T-cell (primary cell): ENCODE measurements at regions not wholly inside any gene's neighbourhood (a gene's known extent, or its start where the extent isn't known, plus 50 kb on each side); places are given as distances from the start of the nearest gene placed in this dataset.

Source experiments
- ATAC-seq, 4 experiments: fragments of 200-7000 bp in 3 of 4; fragments of 150-1000 bp in 1 of 4; cut with Tn5 transposase; replicated peaks in 1 of 4; 1 replicate in 3 of 4; 2 replicates in 1 of 4; pipeline ENCODE4 v1.10.0; 2021; ENCODE audit warnings: moderate library complexity in 3 of 4, mild to moderate bottlenecking in 2 of 4, moderate number of reproducible peaks in 1 of 4
- CTCF ChIA-PET, 2 donors: fragments of 300-600 bp; sonication (Branson Sonifier 250); formaldehyde crosslinking; loops; one replicate each; lab custom pipeline; 2022; ENCODE audit warnings: antibody characterized with exemption in 2 of 2; lab: Charles Lee
- POLR2A ChIA-PET, 2 donors: fragments of 300-600 bp; sonication (Branson Sonifier 250); formaldehyde crosslinking; loops; one replicate each; lab custom pipeline; 2022; ENCODE audit warnings: antibody characterized with exemption in 2 of 2; lab: Charles Lee
- DNase-seq, 35 experiments: peaks; one replicate each; pipeline versions ENCODE4 v3.0.0 to v3.0.0-alpha.2; 2013 to 2023
- H3K27ac ChIP-seq: one replicate; pipeline ENCODE4 v1.5.1; 2013; ENCODE audit warnings: low read length
- H3K27me3 ChIP-seq, 2 experiments: replicated peaks in 1 of 2; 1 replicate in 1 of 2; 2 replicates in 1 of 2; pipeline versions ENCODE4 v1.6.1 to v1.7.0; 2013; ENCODE audit warnings: low read length in 1 of 2, mixed read lengths in 1 of 2; ENCODE audit not compliant: control insufficient read depth in 2 of 2, insufficient read depth in 2 of 2; ENCODE audit errors: extremely low read depth in 1 of 2
- H3K36me3 ChIP-seq, 2 donors: 1 replicate in 1 of 2; 2 replicates in 1 of 2; pipeline versions ENCODE4 v1.6.1 to v1.7.0; 2013; ENCODE audit warnings: low read length in 1 of 2; ENCODE audit not compliant: control insufficient read depth in 2 of 2, insufficient read depth in 1 of 2; ENCODE audit errors: extremely low read depth in 1 of 2
- H3K4me1 ChIP-seq, 2 experiments: 1 replicate in 1 of 2; 2 replicates in 1 of 2; pipeline versions ENCODE4 v1.6.1 to v1.7.0; 2013; ENCODE audit warnings: low read length in 2 of 2, mixed read lengths in 1 of 2; ENCODE audit not compliant: insufficient read depth in 2 of 2, control insufficient read depth in 1 of 2; ENCODE audit errors: extremely low read depth in 1 of 2
- H3K4me3 ChIP-seq, 2 donors: 1 replicate in 1 of 2; 2 replicates in 1 of 2; pipeline versions ENCODE4 v1.5.1 to v1.7.0; 2013; ENCODE audit warnings: mild to moderate bottlenecking in 2 of 2, low read length in 1 of 2, moderate library complexity in 1 of 2; ENCODE audit not compliant: control insufficient read depth in 1 of 2; ENCODE audit errors: extremely low read depth in 1 of 2
- H3K9me3 ChIP-seq: 2 replicates; pipeline ENCODE4 v1.7.0; 2013
- H3K27ac Mint-ChIP-seq, 2 donors: one replicate each; pipeline ENCODE4 v1.8.0; 2020 to 2021; ENCODE audit warnings: mild to moderate bottlenecking in 2 of 2, mixed read lengths in 2 of 2
- H3K27me3 Mint-ChIP-seq, 2 donors: one replicate each; pipeline ENCODE4 v1.8.0; 2021 to 2022; ENCODE audit warnings: mixed read lengths in 2 of 2
- H3K36me3 Mint-ChIP-seq: one replicate; pipeline ENCODE4 v1.8.0; 2021; ENCODE audit warnings: mixed read lengths
- H3K4me1 Mint-ChIP-seq, 3 donors: one replicate each; pipeline ENCODE4 v1.8.0; 2020 to 2022; ENCODE audit warnings: mixed read lengths in 3 of 3, mild to moderate bottlenecking in 1 of 3
- H3K4me3 Mint-ChIP-seq, 3 donors: one replicate each; pipeline ENCODE4 v1.8.0; 2020 to 2022; ENCODE audit warnings: mild to moderate bottlenecking in 3 of 3, mixed read lengths in 3 of 3, moderate library complexity in 3 of 3
- H3K9me3 Mint-ChIP-seq, 3 donors: one replicate each; pipeline ENCODE4 v1.8.0; 2020 to 2022; ENCODE audit warnings: mixed read lengths in 3 of 3
- WGBS: methylation state at CpG from one replicate; pipeline ENCODE4 v1.1.5; 2013; ENCODE audit warnings: missing lambda C conversion rate; ENCODE audit not compliant: insufficient coverage; 5-methylcytosine and 5-hydroxymethylcytosine counted together

GRCh38 chr19:30701178-30701577 is 329.0 kb downstream of the ZNF536 start:
- no peak overlapping the region for H3K27ac Mint-ChIP-seq
- H3K27me3 ChIP-seq: peaks cover 0 to 10% of the 10 kb centered on the region in 2 experiments
- peaks cover 0 to 7% of the 10 kb centered on the region in 2 donors for H3K27me3 Mint-ChIP-seq
- no peaks in the 10 kb centered on the region for H3K4me1 Mint-ChIP-seq
- ChIA-PET POLR2A (no interaction called here), CTCF (no interaction called here)
- WGBS: 95% methylated on average over 2 of the region's 2 CpGs
- no peaks in the 10 kb centered on the region for H3K9me3 ChIP-seq
- H3K36me3 ChIP-seq: no peaks in the 10 kb centered on the region
- no peaks in the 10 kb centered on the region for H3K9me3 Mint-ChIP-seq
- no peak overlapping the region for H3K4me3 Mint-ChIP-seq
- DNase-seq (no peak), ATAC-seq (no peak)
- no peak overlapping the region for H3K4me3 ChIP-seq
- no peaks in the 10 kb centered on the region for H3K36me3 Mint-ChIP-seq
- H3K4me1 ChIP-seq: no peaks in the 10 kb centered on the region
- no peak overlapping the region for H3K27ac ChIP-seq

- ATAC-seq: no peak
Observed at GRCh38 chr19:30699871-30700280, 327.7 kb downstream of the ZNF536 start.

GRCh38 chr19:30696514-30696913 is 324.3 kb downstream of the ZNF536 start:
- no peak overlapping the region for H3K27ac ChIP-seq

More at GRCh38 chr19:30699871-30700280, 327.7 kb downstream of the ZNF536 start:
- no peaks in the 10 kb centered on the region for H3K36me3 ChIP-seq
- no peak overlapping the region for H3K27ac ChIP-seq
- H3K27ac Mint-ChIP-seq: no peak overlapping the region
- DNase-seq: no peak
- H3K9me3 ChIP-seq: no peaks in the 10 kb centered on the region
- H3K4me3 ChIP-seq: no peak overlapping the region
- H3K4me3 Mint-ChIP-seq: no peak overlapping the region
- H3K27me3 Mint-ChIP-seq: peaks cover 5 to 8% of the 10 kb centered on the region in 2 donors
- ChIA-PET POLR2A (no interaction called here), CTCF (no interaction called here)
- H3K27me3 ChIP-seq: peaks cover 0 to 14% of the 10 kb centered on the region in 2 experiments
- H3K9me3 Mint-ChIP-seq: no peaks in the 10 kb centered on the region
- H3K36me3 Mint-ChIP-seq: no peaks in the 10 kb centered on the region
- peaks cover 0 to 2% (median 0%) of the 10 kb centered on the region in 3 donors for H3K4me1 Mint-ChIP-seq
- WGBS: 90% methylated on average over 3 of the region's 3 CpGs
- peaks cover 0 to 4% of the 10 kb centered on the region in 2 experiments for H3K4me1 ChIP-seq

GRCh38 chr19:30695171-30695875 is 323.1 kb downstream of the ZNF536 start:
- no peak overlapping the region for H3K4me3 Mint-ChIP-seq
- peaks cover 10 to 35% of the 10 kb centered on the region in 2 experiments for H3K27me3 ChIP-seq
- DNase-seq (no peak), ATAC-seq (no peak)
- peaks cover 31 to 36% of the 10 kb centered on the region in 2 donors for H3K27me3 Mint-ChIP-seq
- no peak overlapping the region for H3K4me3 ChIP-seq
- ChIA-PET CTCF (no interaction called here), POLR2A (no interaction called here)
- 76% methylated on average over 7 of the region's 8 CpGs for WGBS
- H3K9me3 Mint-ChIP-seq: no peaks in the 10 kb centered on the region
- H3K4me1 ChIP-seq: peaks cover 0 to 12% of the 10 kb centered on the region in 2 experiments
- no peaks in the 10 kb centered on the region for H3K36me3 Mint-ChIP-seq
- no peak overlapping the region for H3K27ac Mint-ChIP-seq
- no peak overlapping the region for H3K27ac ChIP-seq
- peaks cover 5 to 19% (median 13%) of the 10 kb centered on the region in 3 donors for H3K4me1 Mint-ChIP-seq
- H3K9me3 ChIP-seq: no peaks in the 10 kb centered on the region
- H3K36me3 ChIP-seq: no peaks in the 10 kb centered on the region

More at GRCh38 chr19:30696514-30696913, 324.3 kb downstream of the ZNF536 start:
- ATAC-seq (no peak), DNase-seq (peak in 1 of 35 experiments; percentile 6)
- H3K9me3 ChIP-seq: no peaks in the 10 kb centered on the region
- H3K27me3 ChIP-seq: peaks cover 7 to 30% of the 10 kb centered on the region in 2 experiments
- H3K27me3 Mint-ChIP-seq: peaks cover 21 to 25% of the 10 kb centered on the region in 2 donors
- peaks cover 0 to 12% of the 10 kb centered on the region in 2 experiments for H3K4me1 ChIP-seq
- H3K27ac Mint-ChIP-seq: no peak overlapping the region
- H3K4me3 ChIP-seq: no peak overlapping the region
- ChIA-PET CTCF (no interaction called here), POLR2A (no interaction called here)
- no peaks in the 10 kb centered on the region for H3K36me3 ChIP-seq
- peaks cover 5 to 19% (median 13%) of the 10 kb centered on the region in 3 donors for H3K4me1 Mint-ChIP-seq
- H3K9me3 Mint-ChIP-seq: no peaks in the 10 kb centered on the region
- H3K36me3 Mint-ChIP-seq: no peaks in the 10 kb centered on the region
- 60% methylated on average over 5 of the region's 6 CpGs for WGBS
- H3K4me3 Mint-ChIP-seq: no peak overlapping the region

- no peaks in the 10 kb centered on the region for H3K36me3 Mint-ChIP-seq
- Histone ChIP-seq H3K27me3 (peaks cover 13 to 32% of the 10 kb centered on the region in 2 experiments), H3K36me3 (no peaks in the 10 kb centered on the region), H3K9me3 (no peaks in the 10 kb centered on the region), H3K4me3 (no peak overlapping the region), H3K27ac (no peak overlapping the region), H3K4me1 (peaks cover 0 to 12% of the 10 kb centered on the region in 2 experiments)
- H3K9me3 Mint-ChIP-seq: no peaks in the 10 kb centered on the region
- DNase-seq (no peak), ATAC-seq (no peak)
- peaks cover 42 to 43% of the 10 kb centered on the region in 2 donors for H3K27me3 Mint-ChIP-seq
- CTCF ChIA-PET: no interaction called here
- peaks cover 5 to 19% (median 13%) of the 10 kb centered on the region in 3 donors for H3K4me1 Mint-ChIP-seq
- 86% methylated on average over 2 of the region's 4 CpGs for WGBS
- POLR2A ChIA-PET: no interaction called here
- H3K4me3 Mint-ChIP-seq: no peak overlapping the region
- H3K27ac Mint-ChIP-seq: no peak overlapping the region
Observed at GRCh38 chr19:30694156-30694755, 322.1 kb downstream of the ZNF536 start.

- Histone ChIP-seq H3K9me3 (no peaks in the 10 kb centered on the region), H3K27me3 (peaks cover 13 to 36% of the 10 kb centered on the region in 2 experiments), H3K4me1 (peaks cover 0 to 12% of the 10 kb centered on the region in 2 experiments), H3K36me3 (no peaks in the 10 kb centered on the region), H3K4me3 (no peak overlapping the region), H3K27ac (no peak overlapping the region)
- DNase-seq: no peak
- no peaks in the 10 kb centered on the region for H3K9me3 Mint-ChIP-seq
- ATAC-seq: no peak
- H3K36me3 Mint-ChIP-seq: no peaks in the 10 kb centered on the region
- ChIA-PET CTCF (no interaction called here), POLR2A (no interaction called here)
- H3K4me1 Mint-ChIP-seq: peaks cover 5 to 19% (median 13%) of the 10 kb centered on the region in 3 donors
- no peak overlapping the region for H3K27ac Mint-ChIP-seq
- no peak overlapping the region for H3K4me3 Mint-ChIP-seq
- WGBS: no CpG with 5 or more reads among the region's 12 CpGs
- peaks cover 47 to 50% of the 10 kb centered on the region in 2 donors for H3K27me3 Mint-ChIP-seq
Observed at GRCh38 chr19:30692879-30693503, 320.8 kb downstream of the ZNF536 start.
